Esophagus squamous epithelium (tissue), 5 donors: ENCODE measurements at regions not wholly inside any gene's neighbourhood (a gene's known extent, or its start where the extent isn't known, plus 50 kb on each side); places are given as distances from the start of the nearest gene placed in this dataset.

Source experiments
- DNase-seq: peaks from one replicate; lab custom pipeline; 2025; lab: John Stamatoyannopoulos, UW
- H3K27ac ChIP-seq, 4 donors: fragments of 200-600 bp; sonication (generic); one replicate each; pipeline ENCODE4 v1.5.1; 2016 to 2019; ENCODE audit warnings: mild to moderate bottlenecking in 1 of 4
- H3K27me3 ChIP-seq, 4 donors: fragments of 200-600 bp; sonication (generic); 1 replicate in 3 of 4; 2 replicates in 1 of 4; pipeline versions ENCODE4 v1.5.1 to v1.6.0; 2017 to 2021; ENCODE audit warnings: antibody characterized with exemption in 1 of 4
- H3K36me3 ChIP-seq, 3 donors: fragments of 200-600 bp; sonication (generic); one replicate each; pipeline ENCODE4 v1.5.1; 2016 to 2019
- H3K4me1 ChIP-seq, 3 donors: fragments of 200-600 bp; sonication (generic); one replicate each; pipeline ENCODE4 v1.5.1; 2017 to 2019
- H3K4me3 ChIP-seq, 4 donors: fragments of 200-600 bp; sonication (generic); 1 replicate in 3 of 4; 2 replicates in 1 of 4; pipeline ENCODE4 v1.5.1; 2016 to 2019; ENCODE audit warnings: mild to moderate bottlenecking in 2 of 4, moderate library complexity in 1 of 4
- H3K9me3 ChIP-seq, 3 donors: fragments of 200-600 bp; sonication (generic); one replicate each; pipeline ENCODE4 v1.5.1; 2016 to 2019
- POLR2A ChIP-seq, 4 donors: fragments of 450-650 bp; IDR thresholded peaks; one replicate each; pipeline ENCODE4 v1.6.1; 2017; ENCODE audit warnings: antibody characterized with exemption in 4 of 4, mild to moderate bottlenecking in 4 of 4, moderate library complexity in 3 of 4
- WGBS, 2 donors: methylation state at CpG; one replicate each; pipeline ENCODE4 v1.1.5; 2018; 5-methylcytosine and 5-hydroxymethylcytosine counted together
- intact Hi-C: fragments of 100-400 bp; cut with DNase I; formaldehyde crosslinking; loops from one replicate; pipeline ENCODE4 v1.15.0; 2022
- TF ChIP-seq, protein P1 (sequence below), 6 experiments: fragments of 450-650 bp in 4 of 6; fragments of 200-600 bp in 2 of 6; sonication (generic) in 2 of 6; IDR thresholded peaks; one replicate each; pipeline ENCODE4 v1.5.1; 2016 to 2019; ENCODE audit warnings: antibody characterized with exemption in 6 of 6, mild to moderate bottlenecking in 4 of 6, moderate library complexity in 4 of 6
- donor health status: DM: yes; HTN: yes; CAD: no.

GRCh38 chr15:88378188-88378637, 89.0 kb downstream of the MRPL46 start:
- no peak for DNase-seq
- intact Hi-C loops, result no loop called here
- WGBS, 2 donors, result 53 to 66% methylated on average over 3 of the region's 3 CpGs
- Histone ChIP-seq H3K27me3 (peaks cover 0 to 7% (median 0%) of the 10 kb centered on the region in 4 donors), H3K4me1 (no peaks in the 10 kb centered on the region), H3K4me3 (no peak overlapping the region), H3K36me3 (no peaks in the 10 kb centered on the region), H3K9me3 (no peaks in the 10 kb centered on the region), H3K27ac (no peak overlapping the region)
- TF ChIP-seq, protein P1, sequence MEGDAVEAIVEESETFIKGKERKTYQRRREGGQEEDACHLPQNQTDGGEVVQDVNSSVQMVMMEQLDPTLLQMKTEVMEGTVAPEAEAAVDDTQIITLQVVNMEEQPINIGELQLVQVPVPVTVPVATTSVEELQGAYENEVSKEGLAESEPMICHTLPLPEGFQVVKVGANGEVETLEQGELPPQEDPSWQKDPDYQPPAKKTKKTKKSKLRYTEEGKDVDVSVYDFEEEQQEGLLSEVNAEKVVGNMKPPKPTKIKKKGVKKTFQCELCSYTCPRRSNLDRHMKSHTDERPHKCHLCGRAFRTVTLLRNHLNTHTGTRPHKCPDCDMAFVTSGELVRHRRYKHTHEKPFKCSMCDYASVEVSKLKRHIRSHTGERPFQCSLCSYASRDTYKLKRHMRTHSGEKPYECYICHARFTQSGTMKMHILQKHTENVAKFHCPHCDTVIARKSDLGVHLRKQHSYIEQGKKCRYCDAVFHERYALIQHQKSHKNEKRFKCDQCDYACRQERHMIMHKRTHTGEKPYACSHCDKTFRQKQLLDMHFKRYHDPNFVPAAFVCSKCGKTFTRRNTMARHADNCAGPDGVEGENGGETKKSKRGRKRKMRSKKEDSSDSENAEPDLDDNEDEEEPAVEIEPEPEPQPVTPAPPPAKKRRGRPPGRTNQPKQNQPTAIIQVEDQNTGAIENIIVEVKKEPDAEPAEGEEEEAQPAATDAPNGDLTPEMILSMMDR (IDR thresholded peaks at IDR 0.05), result no peak
- no peak for TF ChIP-seq POLR2A (IDR thresholded peaks at IDR 0.05)

DNA sequence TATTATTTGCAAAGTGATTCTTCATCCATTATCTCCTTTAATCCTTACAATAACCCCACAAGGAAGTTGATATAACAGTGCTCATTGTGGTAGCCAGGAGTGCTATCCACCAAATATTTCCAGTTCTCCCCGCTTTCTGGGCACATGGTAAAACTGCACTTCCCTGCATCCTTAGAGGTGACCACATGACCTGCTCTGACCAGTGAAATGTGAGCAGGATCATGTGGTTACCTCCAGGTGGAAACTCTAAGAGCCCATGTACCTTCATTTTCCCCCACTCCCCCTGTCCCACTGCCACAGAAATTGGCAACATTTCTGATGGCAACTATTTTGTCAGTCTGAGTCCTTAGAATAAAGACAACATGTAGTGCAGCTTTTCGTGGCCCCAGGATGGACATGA, 89.7 kb downstream of the MRPL46 start:
- Histone ChIP-seq H3K27ac (no peak overlapping the region), H3K27me3 (peaks cover 0 to 7% (median 0%) of the 10 kb centered on the region in 4 donors), H3K9me3 (no peaks in the 10 kb centered on the region), H3K36me3 (no peaks in the 10 kb centered on the region), H3K4me1 (no peaks in the 10 kb centered on the region), H3K4me3 (no peak overlapping the region)
- intact Hi-C loops, result no loop called here
- no peak for DNase-seq
- WGBS, 2 donors, result 81 to 85% methylated on average over 2 of the region's 2 CpGs
- TF ChIP-seq, protein P1 (IDR thresholded peaks at IDR 0.05), result no peak
- no peak for TF ChIP-seq POLR2A (IDR thresholded peaks at IDR 0.05)

- no peak for DNase-seq
Observed at GRCh38 chr15:88376574-88377174, 90.5 kb downstream of the MRPL46 start.

DNA sequence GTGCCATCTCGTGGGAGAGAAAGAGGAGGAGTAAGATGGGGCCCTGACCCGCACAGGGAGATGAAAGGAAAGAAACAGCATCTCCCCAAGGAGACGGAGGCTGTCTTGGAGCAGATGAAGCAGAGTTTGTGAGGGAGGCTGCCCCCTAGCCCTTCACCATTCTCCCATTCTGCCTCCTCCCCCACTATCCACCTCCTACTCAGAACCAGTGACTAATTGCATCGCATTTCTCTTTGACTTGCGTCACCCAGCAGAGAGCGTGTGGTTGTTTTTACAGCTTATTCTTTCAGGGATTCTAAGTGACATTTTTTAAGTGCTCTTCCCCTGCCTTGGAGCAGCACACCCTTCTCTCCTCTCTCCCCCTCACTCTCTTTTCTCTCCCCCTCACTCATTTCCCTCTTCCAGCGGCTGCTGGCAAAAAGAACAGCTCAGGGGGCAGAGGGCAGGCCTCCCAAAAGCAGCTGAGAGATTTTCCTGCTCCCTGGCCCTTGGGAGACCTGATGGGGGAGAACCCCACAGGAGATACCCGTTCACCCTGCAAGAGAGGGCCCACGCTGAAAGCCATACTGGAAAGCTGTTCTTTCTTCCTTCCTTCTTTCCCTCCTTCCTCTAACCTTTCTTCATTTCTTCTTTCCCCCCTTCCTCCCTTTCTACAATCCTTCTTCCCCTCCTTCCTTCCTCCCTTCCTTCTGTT, 91.8 kb downstream of the MRPL46 start:
- intact Hi-C loops, result no loop called here
- TF ChIP-seq, protein P1 (IDR thresholded peaks at IDR 0.05), result no peak
- TF ChIP-seq POLR2A (IDR thresholded peaks at IDR 0.05), result no peak
- no peaks in the 10 kb centered on the region for H3K4me1 ChIP-seq
- WGBS, 2 donors, result 24 to 34% methylated on average over 7 to 9 of the region's 9 CpGs
- no peak for DNase-seq
- H3K36me3 ChIP-seq, result no peaks in the 10 kb centered on the region
- no peak overlapping the region for H3K27ac ChIP-seq
- H3K4me3 ChIP-seq, result no peak overlapping the region
- no peaks in the 10 kb centered on the region for H3K9me3 ChIP-seq
- peaks cover 0 to 7% (median 0%) of the 10 kb centered on the region in 4 donors for H3K27me3 ChIP-seq

More at GRCh38 chr15:88376574-88377174, 90.5 kb downstream of the MRPL46 start:
- 35 to 59% methylated on average over 3 of the region's 3 CpGs for WGBS, 2 donors
- Histone ChIP-seq H3K36me3 (no peaks in the 10 kb centered on the region), H3K4me3 (no peak overlapping the region), H3K4me1 (no peaks in the 10 kb centered on the region), H3K9me3 (no peaks in the 10 kb centered on the region), H3K27ac (no peak overlapping the region), H3K27me3 (peaks cover 0 to 7% (median 0%) of the 10 kb centered on the region in 4 donors)
- intact Hi-C loops, result no loop called here
- TF ChIP-seq, protein P1 (IDR thresholded peaks at IDR 0.05), result no peak
- TF ChIP-seq POLR2A (IDR thresholded peaks at IDR 0.05), result no peak

DNA sequence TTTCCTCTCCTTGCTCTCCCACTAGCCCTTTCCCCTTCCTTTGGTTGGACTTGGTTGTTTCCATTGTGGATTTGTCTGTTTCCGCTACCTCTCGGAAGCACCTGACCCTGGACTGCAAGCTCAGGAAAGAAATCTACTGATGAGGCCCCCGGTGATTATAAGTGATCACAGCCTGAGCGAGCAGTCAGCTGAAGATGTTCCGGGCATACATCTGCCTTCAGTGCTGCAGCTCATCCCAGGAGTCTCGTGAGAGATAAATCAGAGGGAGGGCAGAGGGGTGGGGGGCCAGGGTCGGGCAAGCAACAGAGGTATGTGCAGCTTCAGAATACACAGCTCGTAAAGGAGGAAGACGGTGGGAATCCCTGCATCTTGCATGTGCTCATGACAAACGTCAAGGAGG, 102.1 kb downstream of the MRPL46 start:
- H3K4me3 ChIP-seq, result no peak overlapping the region
- intact Hi-C loops, result no loop called here
- DNase-seq, result no peak
- H3K27ac ChIP-seq, result no peak overlapping the region
- no peaks in the 10 kb centered on the region for H3K36me3 ChIP-seq
- no peaks in the 10 kb centered on the region for H3K4me1 ChIP-seq
- no peaks in the 10 kb centered on the region for H3K9me3 ChIP-seq
- WGBS, 2 donors, result 67 to 77% methylated on average over 9 to 10 of the region's 10 CpGs
- H3K27me3 ChIP-seq, result no peaks in the 10 kb centered on the region
- TF ChIP-seq, protein P1 (IDR thresholded peaks at IDR 0.05), result no peak
- TF ChIP-seq POLR2A (IDR thresholded peaks at IDR 0.05), result no peak
